Activated T-cell treated with anti-CD3 and anti-CD28 coated beads, Interleukin-2, amount 50 U/mL, for 24 hours (primary cell): ENCODE measurements at regions not wholly inside any gene's neighbourhood (a gene's known extent, or its start where the extent isn't known, plus 50 kb on each side); places are given as distances from the start of the nearest gene placed in this dataset.
"Not testable (repeated sequence)": the region's sequence is repeated elsewhere in the genome, so short reads cannot be mapped to it uniquely, and the experiment has no call there.

ENCODE experiments used
- DNase-seq: peaks from one replicate; pipeline ENCODE4 v3.0.0-alpha.2; 2020
- H3K27ac Mint-ChIP-seq: 2 replicates; pipeline ENCODE4 v1.8.0; 2020; ENCODE audit warnings: mild to moderate bottlenecking, mixed read lengths
- H3K27me3 Mint-ChIP-seq: 2 replicates; pipeline ENCODE4 v1.8.0; 2020; ENCODE audit warnings: mixed read lengths
- H3K36me3 Mint-ChIP-seq: 2 replicates; pipeline ENCODE4 v1.8.0; 2020; ENCODE audit warnings: low read depth, mixed read lengths
- H3K4me1 Mint-ChIP-seq: 2 replicates; pipeline ENCODE4 v1.8.0; 2020; ENCODE audit warnings: low read depth, mixed read lengths
- H3K4me3 Mint-ChIP-seq: 2 replicates; pipeline ENCODE4 v1.8.0; 2020; ENCODE audit warnings: mild to moderate bottlenecking, moderate library complexity, mixed read lengths
- H3K9me3 Mint-ChIP-seq: 2 replicates; pipeline ENCODE4 v1.8.0; 2020; ENCODE audit warnings: mixed read lengths

DNA sequence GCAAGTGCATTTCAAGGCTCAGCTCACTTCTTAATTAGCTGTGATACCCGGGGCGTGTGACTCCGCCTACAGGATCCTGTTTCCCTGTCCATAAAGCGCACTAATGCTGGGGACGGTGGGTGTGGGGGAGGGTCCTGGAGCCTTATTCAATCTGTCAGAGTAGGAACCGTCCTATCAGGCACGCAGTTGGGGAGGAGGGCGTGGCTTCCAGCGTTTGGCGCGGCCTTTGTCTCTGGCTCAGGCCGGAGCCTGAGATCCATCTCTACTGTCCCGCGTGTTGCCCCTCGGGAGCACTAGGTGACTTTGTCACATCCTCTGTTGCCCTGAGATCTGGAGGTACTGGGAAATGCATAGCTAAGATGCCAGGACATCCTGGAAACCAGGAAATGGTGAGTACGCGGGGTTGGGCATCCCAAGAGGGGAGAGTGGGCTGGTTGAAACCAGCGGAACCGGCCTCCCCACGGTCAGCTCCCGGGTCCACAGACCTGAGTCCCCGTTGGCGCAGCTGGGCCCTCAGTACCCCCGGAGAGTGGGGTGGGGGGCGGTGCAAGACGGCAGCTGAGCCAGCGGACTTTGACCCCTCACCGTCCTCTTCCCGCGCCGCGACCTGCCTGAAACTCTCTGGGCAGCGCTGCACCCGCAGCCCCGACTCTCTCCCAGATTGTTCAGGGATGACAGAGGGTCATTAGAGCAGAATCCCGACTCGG lies 104.4 kb upstream of the ZNF92 start:
- peaks cover 10% of the 10 kb centered on the region for H3K4me1 Mint-ChIP-seq
- H3K27ac Mint-ChIP-seq = no peak overlapping the region
- peaks cover 5% of the 10 kb centered on the region for H3K9me3 Mint-ChIP-seq
- DNase-seq = peak; percentile 58
- peaks cover 56% of the 10 kb centered on the region for H3K27me3 Mint-ChIP-seq
- H3K36me3 Mint-ChIP-seq = no peaks in the 10 kb centered on the region
- H3K4me3 Mint-ChIP-seq = peak overlapping the region; percentile 79

DNA sequence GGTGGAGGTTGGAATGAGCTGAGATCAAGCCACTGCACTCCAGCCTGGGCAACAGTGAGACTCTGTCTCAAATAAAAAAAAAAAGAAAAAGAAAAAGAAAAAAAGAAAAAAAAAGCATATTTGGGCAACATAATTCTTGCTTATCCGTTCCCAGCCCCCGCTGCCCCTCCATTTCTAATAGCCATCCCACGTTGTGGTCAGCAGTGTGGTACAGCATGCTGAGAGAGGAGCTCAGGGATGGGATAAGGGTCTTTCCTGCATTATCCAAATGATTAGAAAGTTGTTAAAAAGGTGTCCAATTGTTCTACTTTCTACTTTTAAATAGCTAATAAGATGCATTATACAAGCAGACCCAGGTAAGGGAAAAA lies 104.9 kb upstream of the ZNF92 start:
- Mint-ChIP-seq H3K4me3 (peak overlapping the region; percentile 79), H3K27ac (no peak overlapping the region), H3K9me3 (peaks cover 5% of the 10 kb centered on the region), H3K36me3 (no peaks in the 10 kb centered on the region), H3K27me3 (peaks cover 56% of the 10 kb centered on the region), H3K4me1 (peaks cover 10% of the 10 kb centered on the region)
- DNase-seq = no peak

DNA sequence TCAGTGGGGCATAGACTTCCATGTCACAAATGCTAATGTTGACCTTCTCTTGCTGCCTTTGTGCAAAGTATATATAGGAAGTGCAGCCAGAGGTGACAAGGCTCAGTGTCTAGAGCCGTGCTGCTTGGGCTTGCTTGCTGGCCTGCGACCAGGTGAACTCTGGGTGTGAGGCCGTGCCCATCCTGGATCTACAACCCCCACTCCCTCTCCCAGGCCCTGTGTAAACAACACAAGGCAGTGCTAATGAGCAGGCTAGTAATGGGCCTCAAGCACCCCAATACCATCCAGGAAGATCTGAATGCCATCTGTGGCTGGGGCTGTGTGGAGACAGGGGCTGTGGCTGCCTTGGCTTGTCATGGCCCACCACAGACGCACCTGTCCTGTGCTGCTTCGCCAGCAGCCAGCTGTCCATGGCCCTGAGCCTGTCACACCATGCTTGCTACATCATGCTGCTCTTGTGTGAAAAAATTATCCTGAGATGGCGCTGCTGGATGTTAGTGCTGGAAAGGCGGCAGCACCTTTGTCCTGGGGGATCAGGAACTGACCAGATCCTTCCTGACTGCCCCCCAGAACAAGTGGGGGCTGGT lies 107.6 kb upstream of the ZNF92 start:
- no peaks in the 10 kb centered on the region for H3K36me3 Mint-ChIP-seq
- peaks cover 47% of the 10 kb centered on the region for H3K27me3 Mint-ChIP-seq

DNA sequence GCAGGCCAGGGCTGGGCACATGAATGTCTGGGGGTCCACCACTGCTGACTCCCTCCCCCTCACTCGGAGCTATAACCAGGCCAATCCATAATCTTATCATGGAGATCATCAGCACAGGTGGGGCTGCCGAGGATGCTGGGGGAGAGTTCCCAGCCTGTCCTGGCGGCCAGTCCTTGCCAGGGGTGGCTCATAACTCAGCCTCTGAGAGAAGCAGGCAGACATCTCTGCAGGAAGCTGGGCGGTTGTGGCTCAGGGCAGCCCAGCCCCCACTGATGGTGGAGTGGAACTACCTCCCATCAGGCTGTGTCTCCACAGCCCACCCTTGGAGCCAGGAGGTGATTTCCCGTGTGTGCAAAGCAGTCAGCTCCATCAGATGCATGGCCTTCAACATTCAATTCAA lies 109.4 kb upstream of the ZNF92 start:
- Mint-ChIP-seq H3K9me3 (no peaks in the 10 kb centered on the region), H3K27me3 (peaks cover 34% of the 10 kb centered on the region), H3K4me1 (peaks cover 3% of the 10 kb centered on the region), H3K4me3 (no peak overlapping the region), H3K36me3 (no peaks in the 10 kb centered on the region), H3K27ac (no peak overlapping the region)
- DNase-seq = no peak

More for the DNA sequence above, 107.6 kb upstream of the ZNF92 start:
- DNase-seq = no peak
- Mint-ChIP-seq H3K9me3 (no peaks in the 10 kb centered on the region), H3K27ac (no peak overlapping the region), H3K4me3 (no peak overlapping the region), H3K4me1 (peaks cover 10% of the 10 kb centered on the region)

DNA sequence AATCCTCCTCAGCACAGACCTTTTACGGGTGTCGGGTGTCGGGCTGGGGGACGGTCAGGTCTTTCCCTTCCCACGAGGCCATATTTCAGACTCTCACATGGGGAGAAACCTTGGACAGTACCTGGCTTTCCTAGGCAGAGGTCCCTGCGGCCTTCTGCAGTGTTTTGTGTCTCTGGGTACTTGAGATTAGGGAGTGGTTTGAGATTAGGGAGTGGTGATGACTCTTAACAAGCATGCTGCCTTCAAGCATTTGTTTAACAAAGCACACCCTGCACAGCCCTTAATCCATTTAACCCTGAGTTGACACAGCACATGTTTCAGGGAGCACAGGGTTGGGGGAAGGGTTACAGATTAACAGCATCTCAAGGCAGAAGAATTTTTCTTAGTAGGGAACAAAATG lies 113.0 kb upstream of the ZNF92 start:
- H3K27me3 Mint-ChIP-seq, DNase-seq, H3K4me3 Mint-ChIP-seq, H3K27ac Mint-ChIP-seq, H3K9me3 Mint-ChIP-seq, H3K36me3 Mint-ChIP-seq, H3K4me1 Mint-ChIP-seq: not testable (repeated sequence)

DNA sequence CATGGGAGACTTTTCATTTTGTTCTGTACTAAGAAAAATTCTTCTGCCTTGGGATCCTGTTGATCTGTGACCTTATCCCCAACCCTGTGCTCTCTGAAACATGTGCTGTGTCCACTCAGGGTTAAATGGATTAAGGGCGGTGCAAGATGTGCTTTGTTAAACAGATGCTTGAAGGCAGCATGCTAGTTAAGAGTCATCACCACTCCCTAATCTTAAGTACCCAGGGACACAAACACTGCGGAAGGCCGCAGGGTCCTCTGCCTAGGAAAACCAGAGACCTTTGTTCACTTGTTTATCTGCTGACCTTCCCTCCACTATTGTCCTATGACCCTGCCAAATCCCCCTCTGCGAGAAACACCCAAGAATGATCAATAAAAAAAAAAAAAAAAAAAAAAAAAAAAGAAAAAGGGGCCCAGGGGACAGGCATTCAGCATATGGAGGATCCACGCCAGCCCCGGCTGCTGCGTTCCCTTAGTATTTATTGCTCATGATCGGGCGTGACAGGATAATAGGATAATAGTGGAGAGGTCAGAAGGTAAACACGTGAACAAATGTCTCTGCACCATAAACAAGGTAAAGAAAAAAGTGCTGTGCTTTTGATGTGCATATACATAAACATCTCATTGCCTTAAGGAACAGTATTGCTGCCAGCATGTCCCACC lies 113.7 kb upstream of the ZNF92 start:
- not testable (repeated sequence) for H3K4me3 Mint-ChIP-seq, H3K36me3 Mint-ChIP-seq, H3K27ac Mint-ChIP-seq, H3K9me3 Mint-ChIP-seq, H3K27me3 Mint-ChIP-seq, H3K4me1 Mint-ChIP-seq, DNase-seq

DNA sequence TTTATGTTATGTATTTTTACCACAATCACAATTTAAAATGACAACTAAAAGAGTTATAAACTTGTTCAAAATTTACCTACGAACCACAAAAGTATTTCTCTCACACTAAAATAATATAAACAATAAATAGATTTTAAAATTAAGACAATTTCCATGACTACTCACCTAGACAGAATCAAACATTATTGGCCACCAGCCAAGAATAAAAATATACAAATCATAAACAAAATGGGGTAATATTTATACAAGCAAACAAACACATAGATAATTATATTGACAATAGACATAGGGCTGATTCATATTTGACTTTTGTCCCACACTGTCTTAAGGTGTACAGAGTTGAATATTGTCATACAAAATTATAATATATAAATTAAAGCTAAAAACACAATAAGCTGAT lies 119.6 kb upstream of the ZNF92 start:
- H3K27ac Mint-ChIP-seq = no peak overlapping the region
- H3K27me3 Mint-ChIP-seq = peaks cover 22% of the 10 kb centered on the region
- H3K4me3 Mint-ChIP-seq = no peak overlapping the region

DNA sequence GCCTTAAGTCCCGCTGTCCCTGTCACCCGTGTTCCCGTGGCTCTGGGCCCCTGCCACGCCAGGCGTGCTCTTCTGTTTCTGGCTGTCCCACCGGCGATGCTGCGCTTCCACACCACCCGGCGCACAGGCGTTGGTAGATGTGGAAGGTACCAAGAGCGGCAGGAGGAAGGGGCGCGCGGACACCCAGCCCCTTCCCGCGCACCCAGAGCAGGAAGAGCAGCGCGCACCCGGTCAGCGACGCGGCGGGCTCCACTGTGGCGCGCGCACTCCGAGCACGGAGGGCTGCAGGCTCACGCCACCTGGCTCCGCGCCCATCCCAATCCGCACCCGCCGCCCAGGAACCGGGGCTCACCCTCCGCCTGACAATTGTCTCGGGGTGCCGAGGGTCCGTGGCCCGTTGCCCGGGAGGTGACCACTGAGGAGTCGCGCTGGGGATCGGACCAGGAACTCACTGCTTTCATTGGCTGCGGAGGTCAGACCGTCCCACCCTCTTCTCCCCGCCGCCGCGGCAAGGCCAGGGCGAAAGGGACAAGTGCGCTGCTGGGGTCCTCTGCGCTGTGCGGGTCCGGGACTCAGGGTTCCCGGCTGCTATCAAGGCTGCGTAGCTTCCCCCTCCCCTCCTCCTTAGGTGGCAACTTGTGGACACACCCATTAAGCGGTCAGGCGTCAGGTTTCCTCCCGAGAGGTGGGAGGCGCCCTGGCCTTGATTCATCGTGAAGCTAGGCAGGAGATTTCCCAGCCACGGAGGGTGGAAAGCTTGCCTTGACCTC lies 121.6 kb upstream of the ZNF92 start:
- H3K4me1 Mint-ChIP-seq = peaks cover 11% of the 10 kb centered on the region
- H3K27me3 Mint-ChIP-seq = peaks cover 22% of the 10 kb centered on the region
- no peak overlapping the region for H3K27ac Mint-ChIP-seq
- DNase-seq = peak; percentile 48
- no peaks in the 10 kb centered on the region for H3K36me3 Mint-ChIP-seq
- no peaks in the 10 kb centered on the region for H3K9me3 Mint-ChIP-seq
- peak overlapping the region; percentile 79 for H3K4me3 Mint-ChIP-seq

More for the DNA sequence above, 119.6 kb upstream of the ZNF92 start:
- no peaks in the 10 kb centered on the region for H3K9me3 Mint-ChIP-seq
- DNase-seq = no peak
- H3K4me1 Mint-ChIP-seq = peaks cover 11% of the 10 kb centered on the region
- no peaks in the 10 kb centered on the region for H3K36me3 Mint-ChIP-seq

DNA sequence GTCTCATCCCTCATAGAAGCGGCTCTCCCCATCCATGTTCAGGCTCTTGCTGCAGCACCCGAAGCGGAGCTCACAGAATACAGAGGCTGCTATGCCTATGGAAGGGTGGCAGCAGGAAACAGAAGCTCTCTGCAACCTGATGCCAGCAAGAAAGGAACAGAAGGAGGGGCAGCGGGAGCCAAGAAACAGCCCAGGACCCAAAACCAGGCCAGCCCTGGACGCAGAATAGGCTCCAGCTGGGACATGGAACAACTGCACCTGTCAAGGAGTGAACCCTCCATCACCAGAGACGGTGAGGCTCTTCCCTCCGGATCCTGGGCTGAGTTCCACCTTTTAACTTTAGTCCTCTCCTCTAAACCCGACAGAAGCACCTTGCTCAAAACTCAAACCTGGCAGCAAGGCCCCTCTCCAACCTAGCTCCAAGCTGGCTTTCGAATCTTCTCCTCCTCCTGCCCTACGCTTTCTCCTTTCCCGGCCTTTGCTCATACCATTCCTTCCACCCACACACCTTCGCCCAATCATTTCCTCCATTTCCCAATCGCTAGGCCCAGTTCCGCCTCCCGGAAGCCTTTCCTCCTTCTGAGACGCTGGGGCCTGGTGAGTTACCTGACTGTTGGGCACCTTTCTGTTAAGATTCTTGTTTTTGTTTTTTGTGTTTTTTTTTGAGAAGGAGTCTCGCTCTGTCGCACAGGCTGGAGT lies 122.8 kb upstream of the ZNF92 start:
- H3K9me3 Mint-ChIP-seq = no peaks in the 10 kb centered on the region
- H3K27ac Mint-ChIP-seq = no peak overlapping the region
- DNase-seq = no peak
- H3K4me1 Mint-ChIP-seq = peaks cover 11% of the 10 kb centered on the region
- peak overlapping the region; percentile 79 for H3K4me3 Mint-ChIP-seq
- peaks cover 22% of the 10 kb centered on the region for H3K27me3 Mint-ChIP-seq
- H3K36me3 Mint-ChIP-seq = no peaks in the 10 kb centered on the region

DNA sequence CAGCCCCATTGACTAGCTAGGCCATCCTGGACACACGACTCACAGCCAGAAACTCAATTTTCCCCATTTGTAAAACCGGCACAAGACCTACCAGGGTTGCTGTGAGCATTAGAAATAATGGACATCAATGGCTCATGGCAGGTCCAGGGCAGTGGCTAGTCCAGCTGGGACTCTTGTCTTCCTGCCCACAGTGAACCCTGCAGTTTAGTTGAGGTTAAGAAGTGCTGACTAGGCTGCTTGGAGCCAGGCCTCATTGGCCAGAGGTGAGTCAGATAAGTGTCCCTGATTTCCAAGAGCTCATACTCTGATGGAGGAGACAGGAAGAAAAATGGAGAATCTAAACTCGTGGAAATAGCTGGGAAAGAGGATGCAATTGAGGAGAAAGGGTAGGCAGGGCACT lies 123.4 kb upstream of the ZNF92 start:
- no peak for DNase-seq
- H3K36me3 Mint-ChIP-seq = no peaks in the 10 kb centered on the region
- H3K4me1 Mint-ChIP-seq = peaks cover 11% of the 10 kb centered on the region
- no peaks in the 10 kb centered on the region for H3K9me3 Mint-ChIP-seq
- H3K4me3 Mint-ChIP-seq = no peak overlapping the region
- no peak overlapping the region for H3K27ac Mint-ChIP-seq
- peaks cover 22% of the 10 kb centered on the region for H3K27me3 Mint-ChIP-seq

DNA sequence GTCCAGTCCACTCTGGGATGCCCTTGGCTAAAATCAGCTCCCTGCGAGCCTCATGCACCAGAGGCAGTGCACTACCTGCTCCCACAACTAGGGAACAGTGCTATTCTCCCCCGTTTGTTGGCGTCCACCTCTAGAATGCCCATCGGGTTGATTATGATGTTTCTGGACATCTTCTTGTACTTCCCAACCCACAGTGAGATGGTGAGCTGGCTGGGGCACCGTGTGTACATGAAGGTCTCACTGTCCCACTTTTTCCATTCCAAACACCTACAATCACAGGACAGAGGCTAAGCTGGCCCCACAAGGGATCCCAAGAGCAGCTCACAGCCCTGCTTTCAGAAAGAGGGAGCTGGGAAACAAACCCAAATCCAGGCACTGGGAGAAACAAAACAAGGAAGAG lies 126.2 kb upstream of the ZNF92 start:
- no peak for DNase-seq
- Mint-ChIP-seq H3K4me1 (peaks cover 9% of the 10 kb centered on the region), H3K27ac (no peak overlapping the region), H3K9me3 (no peaks in the 10 kb centered on the region), H3K4me3 (no peak overlapping the region), H3K27me3 (peaks cover 23% of the 10 kb centered on the region), H3K36me3 (no peaks in the 10 kb centered on the region)

DNA sequence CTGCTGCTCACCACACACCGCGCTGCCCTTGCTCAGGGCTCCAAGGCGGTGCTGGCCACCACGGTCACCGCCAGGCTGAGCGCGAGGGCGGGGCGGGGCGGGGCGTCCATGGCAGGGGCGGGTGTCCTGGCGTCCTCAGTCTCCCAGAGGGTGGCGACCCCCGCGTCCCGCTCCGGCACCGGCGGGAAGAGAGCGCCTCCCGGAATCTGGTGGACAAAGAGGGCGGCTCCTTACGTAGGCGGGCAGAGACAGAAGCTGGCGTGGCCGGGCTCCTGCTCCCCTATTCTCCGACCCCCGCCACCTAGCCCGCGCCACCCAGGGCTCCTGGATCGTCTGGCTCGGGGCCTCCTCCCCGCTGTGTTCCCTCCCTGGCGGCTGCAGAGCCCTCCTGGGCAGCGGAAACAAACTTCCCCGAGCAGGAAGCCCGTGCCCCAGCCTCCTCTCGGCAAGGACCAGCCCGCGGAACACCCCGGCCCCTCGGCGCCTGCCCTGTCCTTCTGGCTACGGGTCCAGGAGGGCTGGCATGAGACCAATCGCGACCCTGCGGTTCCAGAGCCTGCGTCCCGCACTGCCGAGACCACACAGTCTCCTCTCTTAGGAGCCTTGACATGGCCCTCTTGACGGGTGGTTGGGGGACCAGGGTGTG lies 133.8 kb upstream of the ZNF92 start:
- Mint-ChIP-seq H3K27me3 (peaks cover 33% of the 10 kb centered on the region), H3K4me3 (peak overlapping the region; percentile 45), H3K4me1 (peaks cover under 1% of the 10 kb centered on the region), H3K36me3 (no peaks in the 10 kb centered on the region), H3K27ac (no peak overlapping the region), H3K9me3 (no peaks in the 10 kb centered on the region)
- peak; percentile 38 for DNase-seq

DNA sequence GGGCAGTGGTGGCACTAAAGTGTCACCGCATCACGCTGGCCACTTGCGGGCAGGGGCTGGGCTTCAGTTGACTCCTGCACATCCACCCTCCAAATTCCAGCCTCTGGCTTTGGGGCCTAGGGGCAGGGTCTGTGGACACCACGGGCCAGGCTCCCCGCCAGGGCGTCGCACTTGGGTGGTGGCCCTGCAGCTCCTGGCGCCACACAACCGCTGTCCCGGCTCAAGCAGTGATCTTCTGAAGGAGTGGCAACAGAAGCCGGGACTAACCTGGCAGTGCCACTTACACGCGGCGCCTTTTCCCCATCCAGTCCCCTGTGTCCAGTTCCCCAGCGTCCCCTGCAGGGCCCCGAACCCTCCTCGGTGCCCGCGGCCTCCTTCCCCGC lies 134.3 kb upstream of the ZNF92 start:
- Mint-ChIP-seq H3K36me3 (no peaks in the 10 kb centered on the region), H3K4me3 (peak overlapping the region; percentile 33)

DNA sequence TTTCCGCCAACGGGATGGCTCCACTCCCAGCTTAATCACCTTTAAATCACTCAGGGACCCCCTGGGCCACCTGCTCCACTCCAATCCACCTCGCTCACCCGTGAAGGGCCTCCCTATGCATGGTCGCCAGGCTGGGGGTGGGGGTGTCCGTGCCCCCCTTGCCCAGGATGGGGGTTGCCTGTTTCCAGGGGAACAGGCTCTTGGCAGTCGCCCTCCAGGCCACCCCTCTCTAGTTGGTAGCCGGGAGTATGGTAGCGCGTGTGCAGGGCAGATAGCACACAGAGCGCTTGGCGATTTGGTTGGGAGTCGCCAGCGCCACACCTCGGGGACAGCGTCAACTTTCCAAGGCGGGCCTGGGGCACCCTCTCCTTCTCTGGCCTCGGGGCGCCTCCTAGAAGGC lies 134.9 kb upstream of the ZNF92 start:
- no peak for DNase-seq
- Mint-ChIP-seq H3K27me3 (peaks cover 31% of the 10 kb centered on the region), H3K9me3 (no peaks in the 10 kb centered on the region)

More for the DNA sequence above, 134.3 kb upstream of the ZNF92 start:
- H3K27ac Mint-ChIP-seq = no peak overlapping the region
- H3K4me1 Mint-ChIP-seq = peaks cover 5% of the 10 kb centered on the region
- no peak for DNase-seq
- H3K27me3 Mint-ChIP-seq = peaks cover 33% of the 10 kb centered on the region
- no peaks in the 10 kb centered on the region for H3K9me3 Mint-ChIP-seq

More for the DNA sequence above, 134.9 kb upstream of the ZNF92 start:
- no peaks in the 10 kb centered on the region for H3K36me3 Mint-ChIP-seq
- H3K4me3 Mint-ChIP-seq = no peak overlapping the region
- peaks cover 8% of the 10 kb centered on the region for H3K4me1 Mint-ChIP-seq
- H3K27ac Mint-ChIP-seq = no peak overlapping the region
